ENCODE measurements at regions not wholly inside any gene's neighbourhood (a gene's known extent, or its start where the extent isn't known, plus 50 kb on each side); places are given as distances from the start of the nearest gene placed in this dataset.

- Histone ChIP-seq H3K4me1 (ENCODE audit: control insufficient read depth, insufficient read depth, low read length) (no peaks in the 10 kb centered on the region), H3K79me2 (ENCODE audit: control insufficient read depth, insufficient read depth, low read length) (no peaks in the 10 kb centered on the region), H4K20me1 (ENCODE audit: control insufficient read depth, insufficient read depth) (no peaks in the 10 kb centered on the region), H3K27me3 (replicated peaks in 1 of 2; ENCODE audit: control insufficient read depth in 2 of 2, insufficient read depth in 2 of 2, low read length in 1 of 2) (no peaks in the 10 kb centered on the region), H3K4me3 (no peak overlapping the region), H2AFZ (ENCODE audit: control insufficient read depth, low read depth, low read length) (no peak overlapping the region), H3K27ac (ENCODE audit: control insufficient read depth, insufficient read depth) (no peak overlapping the region), H3K9me3 (replicated peaks; ENCODE audit: control insufficient read depth, insufficient read depth, low read length) (no peaks in the 10 kb centered on the region), H3K9ac (ENCODE audit: control insufficient read depth, insufficient read depth, low read length) (no peak overlapping the region), H3K36me3 (ENCODE audit: control insufficient read depth in 2 of 2, insufficient read depth in 2 of 2, low read length in 1 of 2) (no peaks in the 10 kb centered on the region), H3K4me2 (ENCODE audit: control insufficient read depth, insufficient read depth) (no peak overlapping the region)
- intact Hi-C loops (cut with micrococcal nuclease; ENCODE audit: unreplicated experiment), result no loop called here
- no TSS peak for BruUV-seq (replicated peaks)
- ChIA-PET POLR2A (no interaction called here), SMC1A (ENCODE audit: uncharacterized antibody, unreplicated experiment) (no interaction called here), RAD21 (ENCODE audit: unreplicated experiment) (no interaction called here), CTCF (no interaction called here)
- ATAC-seq, result no peak
- TF ChIP-seq POLR2A (IDR thresholded peaks at IDR 0.05; ENCODE audit: low read depth, low read length) (no peak), MYB (IDR thresholded peaks at IDR 0.05; ENCODE audit: borderline replicate concordance, low read depth, low read length) (no peak), MEF2B (IDR thresholded peaks at IDR 0.05; ENCODE audit: partially characterized antibody, poor library complexity, severe bottlenecking) (no peak), PAX8 (IDR thresholded peaks at IDR 0.05) (no peak), LARP7 (IDR thresholded peaks at IDR 0.05) (no peak), ETV6 (conservative IDR thresholded peaks at IDR 0.05 in 1 of 2, IDR thresholded peaks at IDR 0.05 in 1 of 2; ENCODE audit: borderline replicate concordance in 1 of 2, low read depth in 1 of 2) (no peak), ZNF384 (IDR thresholded peaks at IDR 0.05; ENCODE audit: borderline replicate concordance, low read depth, low read length) (no peak), SKIL (IDR thresholded peaks at IDR 0.05; ENCODE audit: low read depth, poor library complexity, severe bottlenecking) (no peak)
- DNase-seq (ENCODE audit: low read depth, low spot score), result no peak
- in situ Hi-C loops (cut with MboI), result no loop called here
- FAIRE-seq, result no peak
- 0% methylated on average over 1 of the region's 1 CpG for WGBS (ENCODE audit: insufficient coverage, insufficient replicate concordance, low lambda C conversion rate, missing lambda C conversion rate)
These were observed 1424.1 kb downstream of the CDH11 start for GRCh38 chr16:63697736-63698135.
